HG02610 (cell line): ENCODE measurements at regions not wholly inside any gene's neighbourhood (a gene's known extent, or its start where the extent isn't known, plus 50 kb on each side); places are given as distances from the start of the nearest gene placed in this dataset.
"Not testable (repeated sequence)": the region's sequence is repeated elsewhere in the genome, so short reads cannot be mapped to it uniquely, and the experiment has no call there.

ENCODE experiments used
- ATAC-seq: cut with Tn5 transposase; IDR thresholded peaks from one replicate; pipeline ENCODE4 v1.9.1; 2021; ENCODE audit warnings: mild to moderate bottlenecking, moderate library complexity; ENCODE audit not compliant: unreplicated experiment

DNA sequence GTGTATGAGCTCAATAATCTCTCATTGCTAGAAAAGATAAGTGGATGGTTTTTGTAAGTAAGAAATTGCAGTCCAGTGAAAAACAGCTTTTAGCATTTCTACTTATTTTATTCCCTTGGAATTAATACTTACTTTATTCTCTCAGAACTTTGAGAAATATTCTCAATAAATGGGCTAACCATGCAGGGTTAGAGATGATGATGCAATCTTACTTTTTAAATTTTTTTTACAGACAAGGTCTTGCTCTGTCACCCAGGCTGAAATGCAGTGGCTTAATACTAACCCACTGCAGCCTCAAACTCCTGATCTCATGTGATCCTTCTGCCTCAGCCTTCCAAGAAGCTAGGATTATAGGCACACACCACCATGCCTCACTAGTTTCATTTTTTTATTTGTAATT lies 440.8 kb upstream of the ZP4 start:
- no peak for ATAC-seq

DNA sequence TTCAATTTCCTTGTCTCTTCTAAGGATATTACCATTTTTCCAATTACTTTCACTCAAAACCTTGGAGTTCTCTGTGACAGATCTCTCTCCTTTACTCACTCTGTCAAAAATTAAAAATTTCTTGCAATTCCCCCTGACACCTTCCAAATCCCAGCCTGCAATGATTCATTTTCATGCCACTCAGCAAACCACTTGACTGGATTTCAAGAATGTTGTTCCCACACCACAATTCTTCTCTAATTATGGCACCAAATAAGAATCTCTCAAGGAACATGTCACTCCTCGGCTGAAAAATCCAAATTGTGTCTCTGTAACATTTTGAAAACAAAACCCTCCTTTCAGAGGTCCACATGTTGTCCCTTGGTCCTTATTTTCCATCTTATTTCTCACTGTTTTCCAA lies 438.9 kb upstream of the ZP4 start:
- no peak for ATAC-seq

DNA sequence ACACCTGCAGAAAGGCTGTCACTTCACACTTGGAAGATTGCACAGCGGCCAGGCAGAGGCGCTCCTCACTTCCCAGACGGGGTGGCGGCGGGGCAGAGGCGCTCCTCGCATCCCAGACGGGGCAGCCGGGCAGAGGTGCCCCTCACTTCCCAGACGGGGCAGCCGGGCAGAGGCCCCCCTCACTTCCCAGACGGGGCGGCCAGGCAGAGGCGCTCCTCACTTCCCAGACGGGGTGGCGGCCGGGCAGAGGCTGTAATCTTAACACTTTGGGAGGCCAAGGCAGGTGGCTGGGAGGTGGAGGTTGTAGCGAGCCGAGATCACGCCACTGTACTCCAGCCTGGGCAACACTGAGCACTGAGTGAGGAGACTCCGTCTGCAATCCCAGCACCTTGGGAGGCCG lies 436.3 kb upstream of the ZP4 start:
- ATAC-seq: not testable (repeated sequence)

DNA sequence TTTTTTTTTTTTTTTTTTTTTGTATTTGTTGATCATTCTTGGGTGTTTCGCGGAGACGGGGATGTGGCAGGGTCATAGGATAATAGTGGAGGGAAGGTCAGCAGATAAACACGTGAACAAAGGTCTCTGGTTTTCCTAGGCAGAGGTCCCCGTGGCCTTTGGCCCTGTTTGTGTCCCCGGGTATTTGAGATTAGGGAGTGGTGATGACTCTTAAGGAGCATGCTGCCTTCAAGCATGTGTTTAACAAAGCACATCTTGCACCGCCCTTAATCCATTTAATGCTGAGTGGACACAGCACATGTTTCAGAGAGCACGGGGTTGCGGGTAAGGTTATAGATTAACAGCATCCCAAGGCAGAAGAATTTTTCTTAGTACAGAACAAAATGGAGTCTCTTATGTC lies 435.8 kb upstream of the ZP4 start:
- ATAC-seq: not testable (repeated sequence)

DNA sequence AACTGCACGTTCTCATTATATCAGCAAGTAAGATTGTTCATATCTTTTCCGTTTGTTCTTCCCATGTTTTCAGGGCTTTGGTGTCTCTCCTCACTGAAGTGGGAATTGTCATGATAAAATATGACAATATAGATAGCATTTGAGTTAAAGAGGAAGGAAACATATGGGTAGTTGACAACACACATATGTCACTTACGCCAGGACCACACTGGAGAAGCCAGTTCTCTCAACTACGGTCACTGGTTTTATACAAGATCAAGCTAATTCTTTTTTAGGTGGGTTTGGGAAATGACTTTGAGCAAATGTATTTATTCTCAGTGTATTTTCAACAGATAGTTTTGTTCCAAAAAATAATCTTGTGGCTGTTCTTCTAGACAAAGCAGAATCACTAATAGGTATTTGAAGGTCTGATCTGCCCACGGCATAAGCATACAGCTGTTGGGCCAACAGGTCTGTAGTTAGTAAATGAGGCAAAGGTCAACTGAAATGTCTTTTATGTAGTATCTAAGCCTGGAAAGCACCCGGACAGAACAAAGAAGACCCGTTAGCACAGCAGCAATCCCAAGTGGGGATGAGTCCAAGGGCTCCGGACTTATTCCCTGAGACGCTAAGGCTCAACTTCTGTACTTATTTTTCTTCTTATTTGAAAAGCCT lies 433.6 kb upstream of the ZP4 start:
- ATAC-seq: no peak

DNA sequence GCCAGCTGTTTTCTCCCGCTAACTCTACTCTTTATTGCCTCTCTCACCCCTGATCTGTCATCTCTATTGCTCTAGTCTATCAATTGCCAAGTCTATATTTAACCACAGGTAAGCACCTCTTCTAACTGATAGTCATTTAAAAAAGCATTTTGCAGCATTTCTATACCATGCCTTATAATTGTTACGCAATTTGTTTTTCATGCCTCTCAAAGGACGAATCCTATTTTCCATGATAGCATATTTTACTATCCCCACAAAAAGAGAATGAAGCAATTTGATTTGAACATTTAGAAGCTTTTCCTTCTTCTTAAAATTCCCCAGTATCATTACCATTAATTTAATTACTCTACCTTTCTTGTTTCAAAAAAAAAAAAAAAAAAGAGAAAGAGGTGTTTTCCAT lies 432.8 kb upstream of the ZP4 start:
- ATAC-seq: no peak

DNA sequence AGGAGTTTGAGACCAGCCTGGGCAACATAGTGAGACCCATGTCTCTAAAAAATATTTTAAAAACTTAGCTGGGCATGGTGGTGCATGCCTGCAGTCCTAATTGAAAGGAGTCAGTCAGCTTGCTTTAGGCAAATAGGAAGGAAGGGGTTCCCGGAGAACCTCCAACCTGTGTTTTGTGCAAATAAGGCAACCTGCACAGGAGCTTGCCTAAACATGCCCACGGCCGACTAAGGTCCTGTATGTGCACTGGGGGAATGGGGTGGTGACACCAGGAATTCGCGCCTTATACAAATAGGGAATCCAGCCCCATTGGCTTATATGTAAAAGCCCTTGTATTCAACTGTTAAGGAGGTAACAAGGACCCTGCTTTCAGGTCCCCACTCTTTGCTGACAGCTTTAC lies 429.2 kb upstream of the ZP4 start:
- no peak for ATAC-seq

DNA sequence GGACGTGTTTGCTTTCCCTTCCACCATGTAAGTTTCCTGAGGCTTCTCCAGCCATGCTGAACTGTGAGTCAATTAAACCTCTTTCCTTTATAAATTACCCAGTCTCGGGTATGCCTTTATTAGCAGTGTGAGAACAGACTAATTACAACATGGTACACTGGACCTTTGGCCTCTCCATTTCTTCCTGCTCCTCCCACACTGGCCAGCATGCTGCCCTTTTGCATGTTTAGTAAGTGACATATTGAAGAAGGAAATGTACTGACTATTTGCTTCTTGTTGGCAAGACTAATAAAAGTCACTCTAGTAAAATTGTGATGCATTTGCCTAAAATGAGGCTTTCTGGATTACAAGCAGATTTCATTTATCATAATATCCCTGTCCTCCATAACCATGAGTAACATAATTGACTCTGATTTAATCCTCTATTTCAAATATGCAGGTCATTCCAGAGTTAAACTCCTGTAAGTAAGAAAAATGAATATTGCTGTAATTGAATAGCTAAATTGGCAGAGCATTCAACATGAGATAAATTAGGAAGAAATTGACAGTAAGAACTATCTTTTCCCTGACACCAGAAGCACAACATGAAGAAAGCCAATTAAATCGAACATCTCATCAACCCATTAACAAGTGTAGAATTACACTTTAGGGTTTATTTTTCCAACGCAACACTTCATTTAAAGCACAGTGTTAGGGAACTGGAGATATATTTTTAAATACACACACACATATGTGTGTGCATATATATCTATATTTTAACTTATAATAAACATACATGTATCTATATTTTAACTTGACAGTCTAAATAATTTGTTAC lies 427.8 kb upstream of the ZP4 start:
- no peak for ATAC-seq

- ATAC-seq: no peak
Measured at GRCh38 chr1:238312969-238313368, 422.2 kb upstream of the ZP4 start.

- no peak for ATAC-seq
Measured at GRCh38 chr1:238306411-238306810, 415.7 kb upstream of the ZP4 start.

- no peak for ATAC-seq
Measured at GRCh38 chr1:238302646-238303045, 411.9 kb upstream of the ZP4 start.

DNA sequence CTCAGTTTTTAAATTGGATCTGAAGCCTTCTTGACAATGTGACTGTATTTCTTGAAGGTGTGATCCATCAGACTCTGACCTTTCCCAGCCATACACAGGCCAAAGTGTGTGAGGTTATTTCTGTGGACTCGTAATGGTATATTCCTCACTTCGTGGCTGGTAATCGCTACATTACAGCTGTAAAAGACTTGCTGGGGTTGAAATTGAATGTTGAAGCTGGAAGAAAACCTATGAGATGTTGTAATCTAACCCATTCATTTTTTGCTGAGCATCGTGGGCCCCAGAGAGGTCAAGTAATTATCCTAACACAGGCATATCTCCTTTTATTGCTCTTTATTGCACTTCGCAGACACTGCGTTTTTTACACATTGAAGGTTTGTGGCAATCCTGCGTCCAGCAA lies 405.6 kb upstream of the ZP4 start:
- ATAC-seq: no peak

DNA sequence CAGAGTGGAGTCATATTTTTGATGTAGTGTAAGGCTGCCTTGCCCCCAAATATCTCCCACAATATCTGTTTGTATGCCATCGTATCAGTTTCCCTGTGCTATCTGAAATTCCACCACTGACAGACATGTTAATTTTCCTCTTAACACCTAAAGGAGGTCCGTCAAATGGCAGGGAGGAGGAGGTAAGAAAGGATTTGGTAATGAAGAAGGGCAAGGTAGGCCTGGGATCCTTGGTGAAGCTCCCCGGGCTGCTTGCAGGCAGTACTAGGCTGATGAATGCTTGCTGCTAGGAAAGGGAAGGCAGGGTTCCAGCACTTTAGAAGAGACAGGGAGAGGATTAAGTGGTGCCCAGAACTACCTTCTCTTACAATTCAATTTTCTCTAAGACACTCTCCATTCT lies 402.4 kb upstream of the ZP4 start:
- no peak for ATAC-seq

DNA sequence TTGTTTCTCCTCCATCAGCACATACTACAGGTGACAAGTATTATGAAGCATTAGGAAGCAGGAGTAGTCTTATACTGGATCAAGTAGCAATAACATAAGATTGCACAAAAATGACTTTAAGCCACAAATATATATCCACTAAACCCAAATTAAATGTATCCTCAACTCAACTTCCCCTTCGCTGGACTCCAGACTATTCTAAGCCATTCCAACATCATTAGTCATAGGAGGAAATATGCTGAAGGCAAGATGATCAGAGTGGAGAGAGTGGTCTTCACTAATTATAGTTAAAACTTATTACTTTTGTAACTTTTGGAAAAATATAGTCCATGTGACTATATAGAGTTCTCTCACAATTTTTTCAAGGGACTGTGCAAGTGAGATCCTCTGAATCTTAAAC lies 390.7 kb upstream of the ZP4 start:
- ATAC-seq: no peak

GRCh38 chr1:238279694-238280380 lies 389.1 kb upstream of the ZP4 start:
- no peak for ATAC-seq

DNA sequence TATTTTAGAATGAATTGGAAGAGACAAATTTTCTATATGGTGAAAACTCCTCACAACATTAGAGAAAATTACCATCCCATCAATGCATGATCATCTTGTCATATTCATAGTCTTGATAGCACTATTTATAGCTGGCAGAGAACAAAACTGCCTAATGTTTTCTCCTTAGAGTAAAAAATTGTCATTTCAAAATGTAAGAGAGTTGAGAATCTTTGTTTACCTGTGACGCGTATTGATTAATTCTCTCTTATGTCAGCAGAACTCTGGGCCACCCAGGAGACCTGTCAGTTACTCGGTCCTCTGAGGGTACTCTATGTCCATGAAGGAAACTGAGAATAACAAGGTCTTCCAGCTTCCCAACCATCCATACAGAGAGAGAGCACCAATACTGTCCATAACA lies 381.4 kb upstream of the ZP4 start:
- no peak for ATAC-seq

DNA sequence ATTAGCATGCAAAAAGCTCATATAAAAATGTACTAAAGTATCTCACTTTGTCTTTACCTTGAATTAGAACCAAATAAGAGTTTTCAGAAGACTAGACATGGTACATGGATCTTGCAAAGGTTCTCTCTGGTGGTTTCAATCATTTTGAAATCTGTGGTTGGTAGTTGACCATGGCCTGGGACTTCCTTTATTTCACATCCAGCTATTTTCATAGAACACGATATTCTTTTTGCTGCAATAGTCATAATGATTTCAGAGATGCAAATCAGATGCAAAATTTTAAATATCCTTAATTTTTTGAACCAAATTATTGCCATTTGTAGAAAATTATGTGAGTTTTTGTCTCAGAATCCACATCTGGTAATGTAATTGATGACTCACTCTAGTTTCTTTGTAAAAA lies 375.1 kb upstream of the ZP4 start:
- ATAC-seq: no peak

GRCh38 chr1:238264951-238265350 lies 374.2 kb upstream of the ZP4 start:
- no peak for ATAC-seq

GRCh38 chr1:238258510-238258909 lies 367.8 kb upstream of the ZP4 start:
- no peak for ATAC-seq

DNA sequence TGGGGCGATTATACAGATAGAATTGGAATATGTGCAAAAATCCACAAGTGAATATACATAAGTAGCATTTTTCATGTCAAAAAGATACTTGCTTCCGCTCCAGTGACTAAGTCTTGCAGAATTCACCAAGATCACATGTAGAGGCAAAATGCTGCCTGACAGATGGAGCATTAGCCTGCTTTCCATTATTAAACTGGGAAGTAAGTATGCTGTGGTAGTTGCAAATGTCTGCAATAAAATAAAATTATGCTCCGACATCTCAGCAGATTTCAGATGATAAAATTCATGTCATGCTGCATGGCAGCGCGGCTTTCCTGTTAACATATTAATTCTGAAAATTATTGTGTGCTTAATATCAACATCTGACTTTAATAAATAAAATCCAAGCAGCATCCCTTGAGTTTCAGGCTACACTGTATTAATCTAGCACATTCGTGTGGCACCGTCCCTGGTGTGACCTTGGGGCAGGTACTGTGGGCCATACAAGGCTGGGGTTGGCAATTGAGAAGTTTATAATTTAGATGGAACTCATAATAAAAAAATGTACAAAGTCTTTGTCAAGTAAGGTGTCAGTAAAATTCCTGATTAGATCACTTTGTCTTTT lies 366.4 kb upstream of the ZP4 start:
- ATAC-seq: no peak

DNA sequence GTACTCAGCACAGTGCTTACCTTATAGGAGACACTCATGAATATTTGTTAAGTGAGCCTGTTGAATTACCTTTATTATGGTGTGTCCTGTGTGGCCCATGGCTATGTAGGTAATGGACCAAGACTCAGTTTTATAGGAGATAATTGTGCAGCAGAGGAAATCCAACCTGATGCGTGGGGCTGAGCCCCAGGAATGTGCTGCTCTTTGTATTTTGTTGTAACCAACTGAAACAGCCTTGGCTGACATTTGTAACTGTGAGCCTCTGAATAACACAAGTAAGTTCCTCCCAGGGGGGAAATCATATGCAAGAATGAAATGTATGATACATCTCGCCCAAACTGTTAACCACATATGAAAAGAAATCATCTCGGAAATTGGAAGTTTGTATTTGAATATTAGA lies 364.2 kb upstream of the ZP4 start:
- ATAC-seq: no peak
